HepG2 (cell line): ENCODE measurements at regions not wholly inside any gene's neighbourhood (a gene's known extent, or its start where the extent isn't known, plus 50 kb on each side); places are given as distances from the start of the nearest gene placed in this dataset.

Source experiments
- EP300 ChIP-seq, 3 experiments: sonication (generic) in 1 of 3; formaldehyde crosslinking in 1 of 3; IDR thresholded peaks; 2 replicates each; pipeline versions ENCODE4 v1.5.1 to v1.6.1; 2011 to 2020; ENCODE audit warnings: low read depth in 2 of 3, low read length in 2 of 3, borderline replicate concordance in 1 of 3, improper control_type of control experiment in 1 of 3, mild to moderate bottlenecking in 1 of 3, missing genetic modification reagents in 1 of 3, moderate library complexity in 1 of 3
- FLYWCH1 ChIP-seq: sonication (generic); formaldehyde crosslinking; IDR thresholded peaks from 2 replicates; pipeline ENCODE4 v1.8.1; 2023; ENCODE audit warnings: mild to moderate bottlenecking, missing genetic modification reagents
- GABPA ChIP-seq, 2 experiments: IDR thresholded peaks; 2 replicates each; pipeline ENCODE4 v1.6.1; 2011 to 2016; ENCODE audit warnings: low read depth in 2 of 2, low read length in 1 of 2, missing biosample characterization in 1 of 2, missing genetic modification characterization in 1 of 2
- NFATC3 ChIP-seq: sonication (generic); formaldehyde crosslinking; IDR thresholded peaks from 2 replicates; pipeline ENCODE4 v1.5.1; 2020; ENCODE audit warnings: mild to moderate bottlenecking, missing genetic modification reagents
- PHB2 ChIP-seq: fragments of 450-650 bp; IDR thresholded peaks from 2 replicates; pipeline ENCODE4 v1.6.1; 2018; ENCODE audit not compliant: partially characterized antibody
- RELA ChIP-seq: sonication (generic); formaldehyde crosslinking; IDR thresholded peaks from 2 replicates; pipeline ENCODE4 v1.4.0; 2020; ENCODE audit warnings: missing genetic modification reagents
- SSRP1 ChIP-seq: IDR thresholded peaks from 2 replicates; pipeline ENCODE4 v1.6.1; 2016; ENCODE audit warnings: control low read depth
- TEAD2 ChIP-seq: sonication (generic); formaldehyde crosslinking; IDR thresholded peaks from 2 replicates; pipeline ENCODE4 v1.9.0; 2021; ENCODE audit warnings: missing genetic modification reagents
- THYN1 ChIP-seq: sonication (generic); formaldehyde crosslinking; IDR thresholded peaks from 2 replicates; pipeline ENCODE4 v1.8.1; 2023; ENCODE audit warnings: low read depth, mild to moderate bottlenecking, moderate library complexity, missing genetic modification reagents, borderline replicate concordance
- TMF1 ChIP-seq: sonication (generic); formaldehyde crosslinking; IDR thresholded peaks from 2 replicates; pipeline ENCODE4 v1.8.1; 2022; ENCODE audit warnings: low read depth, missing genetic modification reagents
- ZNF282 ChIP-seq: fragments of 450-650 bp; IDR thresholded peaks from 2 replicates; pipeline ENCODE4 v1.6.1; 2018; ENCODE audit not compliant: partially characterized antibody
- ZNF7 ChIP-seq: IDR thresholded peaks from 2 replicates; pipeline ENCODE4 v1.6.1; 2016; ENCODE audit warnings: missing biosample characterization, missing genetic modification reagents
- ZSCAN22 ChIP-seq: sonication (generic); formaldehyde crosslinking; IDR thresholded peaks from 2 replicates; pipeline ENCODE4 v1.4.0; 2020; ENCODE audit warnings: mild to moderate bottlenecking, missing genetic modification reagents
- TF ChIP-seq, protein P1 (sequence below): sonication (generic); formaldehyde crosslinking; IDR thresholded peaks from 2 replicates; pipeline ENCODE4 v1.8.1; 2023; ENCODE audit warnings: mild to moderate bottlenecking, missing genetic modification reagents
- TF ChIP-seq, protein P2 (sequence below): sonication (generic); formaldehyde crosslinking; IDR thresholded peaks from 2 replicates; pipeline ENCODE4 v1.8.0; 2022; ENCODE audit warnings: missing genetic modification reagents, mild to moderate bottlenecking, borderline replicate concordance
- TF ChIP-seq, protein P3 (sequence below): sonication (generic); formaldehyde crosslinking; IDR thresholded peaks from 2 replicates; pipeline ENCODE4 v1.5.0; 2020; ENCODE audit warnings: missing genetic modification reagents
- TF ChIP-seq, protein P4 (sequence below): sonication (generic); formaldehyde crosslinking; conservative IDR thresholded peaks from 2 replicates; pipeline ENCODE4 v1.5.0; 2020; ENCODE audit warnings: missing genetic modification reagents
- TF ChIP-seq, protein P5 (sequence below), 2 experiments: sonication (generic) in 1 of 2; formaldehyde crosslinking in 1 of 2; IDR thresholded peaks; 2 replicates each; pipeline versions ENCODE4 v1.6.1 to v1.9.0; 2014 to 2022; ENCODE audit warnings: antibody characterized with exemption in 1 of 2, borderline replicate concordance in 1 of 2, inconsistent platforms in 1 of 2, low read depth in 1 of 2, missing genetic modification reagents in 1 of 2
- TF ChIP-seq, protein P6 (sequence below): sonication (generic); formaldehyde crosslinking; IDR thresholded peaks from 2 replicates; pipeline ENCODE4 v1.4.0; 2020; ENCODE audit warnings: missing genetic modification reagents; ENCODE audit errors: not compliant biosample characterization

DNA sequence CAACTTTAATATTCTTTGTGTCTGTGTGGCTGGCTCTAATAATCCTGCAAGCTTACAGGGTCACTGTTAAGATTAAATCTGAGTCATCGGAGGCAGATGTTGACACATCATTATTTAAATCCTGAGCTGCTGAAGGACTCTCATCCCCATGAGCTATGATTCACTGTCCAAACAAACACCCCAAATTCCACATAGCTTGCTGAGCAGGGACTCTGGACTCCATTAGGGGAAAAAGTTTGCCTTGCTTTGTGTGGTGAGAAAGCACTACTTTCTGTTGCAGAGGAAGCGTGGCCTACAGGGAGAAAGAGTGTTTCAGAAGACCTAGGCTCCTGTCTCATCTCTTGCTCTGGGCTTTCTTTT lies 213.7 kb downstream of the PDCD6IP start (continued):
- TF ChIP-seq, protein P1, sequence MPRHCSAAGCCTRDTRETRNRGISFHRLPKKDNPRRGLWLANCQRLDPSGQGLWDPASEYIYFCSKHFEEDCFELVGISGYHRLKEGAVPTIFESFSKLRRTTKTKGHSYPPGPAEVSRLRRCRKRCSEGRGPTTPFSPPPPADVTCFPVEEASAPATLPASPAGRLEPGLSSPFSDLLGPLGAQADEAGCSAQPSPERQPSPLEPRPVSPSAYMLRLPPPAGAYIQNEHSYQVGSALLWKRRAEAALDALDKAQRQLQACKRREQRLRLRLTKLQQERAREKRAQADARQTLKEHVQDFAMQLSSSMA, result no peak
- TF ChIP-seq EP300 (IDR thresholded peaks at IDR 0.05; ENCODE audit: low read depth in 2 of 2, low read length in 2 of 2), result peak; percentile 67 to 93; a peak in 3 of 4 replicates
- TF ChIP-seq EP300 (CRISPR knock-in tag; IDR thresholded peaks at IDR 0.05; ENCODE audit: borderline replicate concordance), result peak; percentile 85
- no peak for TF ChIP-seq RELA
- TF ChIP-seq, protein P2, sequence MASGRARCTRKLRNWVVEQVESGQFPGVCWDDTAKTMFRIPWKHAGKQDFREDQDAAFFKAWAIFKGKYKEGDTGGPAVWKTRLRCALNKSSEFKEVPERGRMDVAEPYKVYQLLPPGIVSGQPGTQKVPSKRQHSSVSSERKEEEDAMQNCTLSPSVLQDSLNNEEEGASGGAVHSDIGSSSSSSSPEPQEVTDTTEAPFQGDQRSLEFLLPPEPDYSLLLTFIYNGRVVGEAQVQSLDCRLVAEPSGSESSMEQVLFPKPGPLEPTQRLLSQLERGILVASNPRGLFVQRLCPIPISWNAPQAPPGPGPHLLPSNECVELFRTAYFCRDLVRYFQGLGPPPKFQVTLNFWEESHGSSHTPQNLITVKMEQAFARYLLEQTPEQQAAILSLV (CRISPR knock-in tag), result no peak
- no peak for TF ChIP-seq FLYWCH1 (CRISPR knock-in tag)
- TF ChIP-seq ZNF282, result no peak
- TF ChIP-seq ZNF7, result no peak
- no peak for TF ChIP-seq PHB2
- TF ChIP-seq, protein P3, sequence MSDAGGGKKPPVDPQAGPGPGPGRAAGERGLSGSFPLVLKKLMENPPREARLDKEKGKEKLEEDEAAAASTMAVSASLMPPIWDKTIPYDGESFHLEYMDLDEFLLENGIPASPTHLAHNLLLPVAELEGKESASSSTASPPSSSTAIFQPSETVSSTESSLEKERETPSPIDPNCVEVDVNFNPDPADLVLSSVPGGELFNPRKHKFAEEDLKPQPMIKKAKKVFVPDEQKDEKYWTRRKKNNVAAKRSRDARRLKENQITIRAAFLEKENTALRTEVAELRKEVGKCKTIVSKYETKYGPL (CRISPR knock-in tag), result no peak
- no peak for TF ChIP-seq NFATC3 (CRISPR knock-in tag)
- no peak for TF ChIP-seq TMF1
- TF ChIP-seq, protein P4, sequence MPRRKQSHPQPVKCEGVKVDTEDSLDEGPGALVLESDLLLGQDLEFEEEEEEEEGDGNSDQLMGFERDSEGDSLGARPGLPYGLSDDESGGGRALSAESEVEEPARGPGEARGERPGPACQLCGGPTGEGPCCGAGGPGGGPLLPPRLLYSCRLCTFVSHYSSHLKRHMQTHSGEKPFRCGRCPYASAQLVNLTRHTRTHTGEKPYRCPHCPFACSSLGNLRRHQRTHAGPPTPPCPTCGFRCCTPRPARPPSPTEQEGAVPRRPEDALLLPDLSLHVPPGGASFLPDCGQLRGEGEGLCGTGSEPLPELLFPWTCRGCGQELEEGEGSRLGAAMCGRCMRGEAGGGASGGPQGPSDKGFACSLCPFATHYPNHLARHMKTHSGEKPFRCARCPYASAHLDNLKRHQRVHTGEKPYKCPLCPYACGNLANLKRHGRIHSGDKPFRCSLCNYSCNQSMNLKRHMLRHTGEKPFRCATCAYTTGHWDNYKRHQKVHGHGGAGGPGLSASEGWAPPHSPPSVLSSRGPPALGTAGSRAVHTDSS (CRISPR knock-in tag), result no peak
- TF ChIP-seq SSRP1 (CRISPR knock-in tag), result no peak
- TF ChIP-seq GABPA (IDR thresholded peaks at IDR 0.05; ENCODE audit: low read depth, low read length), result no peak
- TF ChIP-seq GABPA (CRISPR knock-in tag; IDR thresholded peaks at IDR 0.05; ENCODE audit: low read depth), result peak; percentile 23; the same call in 1 of the 2 replicates
- TF ChIP-seq, protein P5, sequence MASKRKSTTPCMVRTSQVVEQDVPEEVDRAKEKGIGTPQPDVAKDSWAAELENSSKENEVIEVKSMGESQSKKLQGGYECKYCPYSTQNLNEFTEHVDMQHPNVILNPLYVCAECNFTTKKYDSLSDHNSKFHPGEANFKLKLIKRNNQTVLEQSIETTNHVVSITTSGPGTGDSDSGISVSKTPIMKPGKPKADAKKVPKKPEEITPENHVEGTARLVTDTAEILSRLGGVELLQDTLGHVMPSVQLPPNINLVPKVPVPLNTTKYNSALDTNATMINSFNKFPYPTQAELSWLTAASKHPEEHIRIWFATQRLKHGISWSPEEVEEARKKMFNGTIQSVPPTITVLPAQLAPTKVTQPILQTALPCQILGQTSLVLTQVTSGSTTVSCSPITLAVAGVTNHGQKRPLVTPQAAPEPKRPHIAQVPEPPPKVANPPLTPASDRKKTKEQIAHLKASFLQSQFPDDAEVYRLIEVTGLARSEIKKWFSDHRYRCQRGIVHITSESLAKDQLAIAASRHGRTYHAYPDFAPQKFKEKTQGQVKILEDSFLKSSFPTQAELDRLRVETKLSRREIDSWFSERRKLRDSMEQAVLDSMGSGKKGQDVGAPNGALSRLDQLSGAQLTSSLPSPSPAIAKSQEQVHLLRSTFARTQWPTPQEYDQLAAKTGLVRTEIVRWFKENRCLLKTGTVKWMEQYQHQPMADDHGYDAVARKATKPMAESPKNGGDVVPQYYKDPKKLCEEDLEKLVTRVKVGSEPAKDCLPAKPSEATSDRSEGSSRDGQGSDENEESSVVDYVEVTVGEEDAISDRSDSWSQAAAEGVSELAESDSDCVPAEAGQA (IDR thresholded peaks at IDR 0.05; ENCODE audit: low read depth), result no peak
- TF ChIP-seq, protein P5 (CRISPR knock-in tag; IDR thresholded peaks at IDR 0.05; ENCODE audit: borderline replicate concordance), result peak; percentile 15; the same call in 1 of the 2 replicates
- TF ChIP-seq TEAD2 (CRISPR knock-in tag), result no peak
- no peak for TF ChIP-seq THYN1
- no peak for TF ChIP-seq ZSCAN22 (CRISPR knock-in tag)
- TF ChIP-seq, protein P6, sequence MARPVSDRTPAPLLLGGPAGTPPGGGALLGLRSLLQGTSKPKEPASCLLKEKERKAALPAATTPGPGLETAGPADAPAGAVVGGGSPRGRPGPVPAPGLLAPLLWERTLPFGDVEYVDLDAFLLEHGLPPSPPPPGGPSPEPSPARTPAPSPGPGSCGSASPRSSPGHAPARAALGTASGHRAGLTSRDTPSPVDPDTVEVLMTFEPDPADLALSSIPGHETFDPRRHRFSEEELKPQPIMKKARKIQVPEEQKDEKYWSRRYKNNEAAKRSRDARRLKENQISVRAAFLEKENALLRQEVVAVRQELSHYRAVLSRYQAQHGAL (CRISPR knock-in tag), result no peak
